H1 (cell line): ENCODE measurements at regions not wholly inside any gene's neighbourhood (a gene's known extent, or its start where the extent isn't known, plus 50 kb on each side); places are given as distances from the start of the nearest gene placed in this dataset.

ENCODE experiments used
- CTCF ChIA-PET: fragments of 300-600 bp; sonication (Branson Sonifier 250); formaldehyde crosslinking; loops from one replicate; lab custom pipeline; 2021; ENCODE audit not compliant: partially characterized antibody; lab: Charles Lee
- POLR2A ChIA-PET: fragments of 300-600 bp; sonication (Branson Sonifier 250); formaldehyde crosslinking; loops from one replicate; lab custom pipeline; 2021; ENCODE audit warnings: inconsistent platforms; ENCODE audit not compliant: partially characterized antibody; lab: Charles Lee
- DNase-seq, 2 experiments: peaks; one replicate each; pipeline versions ENCODE4 v3.0.0 to v3.0.0-alpha.2; 2010 to 2022; ENCODE audit warnings: low spot score in 2 of 2, low read depth in 1 of 2, mixed read lengths in 1 of 2
- FAIRE-seq: peaks from 2 replicates; lab custom pipeline; 2011; peaks lifted over from hg19 to GRCh38; lab: Jason Lieb, UNC
- H2AFZ ChIP-seq: 2 replicates; pipeline ENCODE4 v1.8.1; 2012; ENCODE audit warnings: low read length, inconsistent platforms
- H2AK5ac ChIP-seq: 2 replicates; pipeline ENCODE4 v1.6.1; 2013; ENCODE audit warnings: low read depth, low read length
- H2BK120ac ChIP-seq: replicated peaks from 2 replicates; pipeline ENCODE3; 2013; ENCODE audit warnings: low read depth, low read length, inconsistent platforms
- H2BK12ac ChIP-seq: 2 replicates; pipeline ENCODE4 v1.6.1; 2013; ENCODE audit warnings: low read depth, low read length
- H2BK15ac ChIP-seq: 2 replicates; pipeline ENCODE4 v1.6.1; 2013; ENCODE audit warnings: low read length
- H2BK20ac ChIP-seq: 2 replicates; pipeline ENCODE4 v1.6.1; 2013; ENCODE audit warnings: low read length
- H2BK5ac ChIP-seq: 2 replicates; pipeline ENCODE4 v1.6.1; 2013; ENCODE audit warnings: low read depth, low read length
- H3K14ac ChIP-seq: 2 replicates; pipeline ENCODE4 v1.6.1; 2013; ENCODE audit warnings: inconsistent platforms; ENCODE audit not compliant: insufficient read length
- H3K18ac ChIP-seq: 2 replicates; pipeline ENCODE4 v1.6.1; 2013; ENCODE audit warnings: low read length; ENCODE audit errors: extremely low read depth
- H3K23ac ChIP-seq: 2 replicates; pipeline ENCODE4 v1.6.1; 2013; ENCODE audit warnings: inconsistent platforms; ENCODE audit not compliant: insufficient read length
- H3K23me2 ChIP-seq: 2 replicates; pipeline ENCODE4 v1.6.1; 2013; ENCODE audit warnings: low read depth, low read length
- H3K27ac ChIP-seq: 2 replicates; pipeline ENCODE4 v1.6.1; 2011; ENCODE audit warnings: low read depth, low read length, inconsistent platforms
- H3K27me3 ChIP-seq, 4 experiments: replicated peaks in 1 of 4; 1 replicate in 1 of 4; 2 replicates in 3 of 4; pipeline versions ENCODE4 v1.6.1 to v1.8.1; 2011 to 2013; ENCODE audit warnings: low read length in 3 of 4, mild to moderate bottlenecking in 3 of 4, inconsistent platforms in 2 of 4, mixed read lengths in 2 of 4, moderate library complexity in 1 of 4; ENCODE audit not compliant: control insufficient read depth in 3 of 4, insufficient read depth in 3 of 4; ENCODE audit errors: extremely low read depth in 1 of 4
- H3K36me3 ChIP-seq, 4 experiments: 2 replicates each; pipeline versions ENCODE4 v1.6.1 to v1.8.1; 2011 to 2013; ENCODE audit warnings: mild to moderate bottlenecking in 4 of 4, low read length in 3 of 4, moderate library complexity in 2 of 4, control low read depth in 1 of 4, inconsistent platforms in 1 of 4; ENCODE audit not compliant: insufficient read depth in 4 of 4, control insufficient read depth in 2 of 4
- H3K4ac ChIP-seq: replicated peaks from 2 replicates; pipeline ENCODE3; 2013; ENCODE audit warnings: low read length, low read depth, mixed read lengths, inconsistent platforms; ENCODE audit not compliant: insufficient read length
- H3K4me1 ChIP-seq, 4 experiments: replicated peaks in 1 of 4; 1 replicate in 1 of 4; 2 replicates in 3 of 4; pipeline versions ENCODE4 v1.6.1 to v1.8.1; 2011 to 2013; ENCODE audit warnings: low read length in 3 of 4, inconsistent platforms in 2 of 4, mixed read lengths in 1 of 4; ENCODE audit not compliant: insufficient read depth in 4 of 4, control insufficient read depth in 3 of 4
- H3K4me2 ChIP-seq, 2 experiments: 2 replicates each; pipeline versions ENCODE4 v1.6.1 to v1.8.1; 2011 to 2013; ENCODE audit warnings: low read depth in 2 of 2, low read length in 2 of 2, control low read depth in 1 of 2, inconsistent platforms in 1 of 2, mild to moderate bottlenecking in 1 of 2; ENCODE audit not compliant: insufficient read depth in 1 of 2
- H3K4me3 ChIP-seq, 4 experiments: fragments of 200-600, 300-600 bp in 1 of 4; sonication (generic), shearing (Covaris generic), sonication (Bioruptor Twin) in 1 of 4; 2 replicates each; pipeline versions ENCODE4 v1.5.1 to v1.8.1; 2011 to 2016; ENCODE audit warnings: low read length in 4 of 4, low read depth in 3 of 4, control low read depth in 2 of 4, inconsistent platforms in 2 of 4, mild to moderate bottlenecking in 2 of 4, mixed read lengths in 1 of 4, moderate library complexity in 1 of 4; ENCODE audit not compliant: insufficient read depth in 2 of 4; ENCODE audit errors: extremely low read depth in 1 of 4
- H3K56ac ChIP-seq: replicated peaks from 2 replicates; pipeline ENCODE3; 2013; ENCODE audit warnings: low read depth, mild to moderate bottlenecking, mixed read lengths, low read length, inconsistent platforms; ENCODE audit not compliant: insufficient read length
- H3K79me1 ChIP-seq: 2 replicates; pipeline ENCODE4 v1.6.1; 2013; ENCODE audit warnings: low read depth, low read length, control low read depth
- H3K79me2 ChIP-seq, 2 experiments: 2 replicates each; pipeline versions ENCODE4 v1.6.1 to v1.8.1; 2012 to 2013; ENCODE audit warnings: low read length in 2 of 2, mild to moderate bottlenecking in 2 of 2, inconsistent platforms in 1 of 2; ENCODE audit not compliant: insufficient read depth in 2 of 2, control insufficient read depth in 1 of 2
- H3K9ac ChIP-seq, 4 experiments: replicated peaks in 1 of 4; 1 replicate in 1 of 4; 2 replicates in 3 of 4; pipeline versions ENCODE4 v1.6.1 to v1.8.1; 2011 to 2013; ENCODE audit warnings: low read depth in 3 of 4, low read length in 3 of 4, control low read depth in 2 of 4, mild to moderate bottlenecking in 2 of 4, moderate library complexity in 2 of 4, inconsistent platforms in 1 of 4; ENCODE audit errors: extremely low read depth in 1 of 4
- H3K9me3 ChIP-seq, 2 experiments: 2 replicates each; pipeline versions ENCODE4 v1.6.1 to v1.8.1; 2012 to 2013; ENCODE audit warnings: mild to moderate bottlenecking in 2 of 2, moderate library complexity in 2 of 2, control low read depth in 1 of 2, inconsistent platforms in 1 of 2, low read depth in 1 of 2, low read length in 1 of 2, mixed read lengths in 1 of 2; ENCODE audit not compliant: insufficient read depth in 2 of 2
- H4K20me1 ChIP-seq, 2 experiments: replicated peaks in 1 of 2; 2 replicates each; pipeline versions ENCODE3 to v1.8.1; 2011 to 2013; ENCODE audit warnings: inconsistent platforms in 2 of 2, low read length in 2 of 2, mild to moderate bottlenecking in 1 of 2; ENCODE audit not compliant: insufficient read depth in 2 of 2, control insufficient read depth in 1 of 2
- H4K5ac ChIP-seq: 2 replicates; pipeline ENCODE4 v1.6.1; 2013; ENCODE audit warnings: low read length, low read depth, mixed read lengths, inconsistent platforms; ENCODE audit not compliant: insufficient read length
- H4K8ac ChIP-seq: 2 replicates; pipeline ENCODE4 v1.8.0; 2013; ENCODE audit warnings: mild to moderate bottlenecking, moderate library complexity, low read length, inconsistent platforms; ENCODE audit not compliant: insufficient read depth; ENCODE audit errors: extremely low read depth
- H4K91ac ChIP-seq: replicated peaks from 2 replicates; pipeline ENCODE3; 2013; ENCODE audit warnings: low read length, mixed read lengths, inconsistent platforms; ENCODE audit not compliant: insufficient read length
- HDAC6 ChIP-seq: IDR thresholded peaks from one replicate; pipeline ENCODE4 v1.7.1; 2012; ENCODE audit warnings: low read depth, mild to moderate bottlenecking, inconsistent platforms, low read length, moderate library complexity
- KDM1A ChIP-seq: fragments of 200-600, 300-600 bp; sonication (generic); IDR thresholded peaks from 2 replicates; pipeline ENCODE4 v1.7.1; 2016; ENCODE audit warnings: mild to moderate bottlenecking, low read length, borderline replicate concordance
- MAX ChIP-seq: IDR thresholded peaks from 2 replicates; pipeline ENCODE4 v1.6.1; 2012; ENCODE audit warnings: inconsistent platforms
- POU5F1 ChIP-seq: IDR thresholded peaks from 2 replicates; pipeline ENCODE4 v1.6.1; 2011; ENCODE audit warnings: low read depth, mild to moderate bottlenecking, low read length, moderate library complexity
- SIN3A ChIP-seq, 2 experiments: IDR thresholded peaks in 1 of 2; conservative IDR thresholded peaks in 1 of 2; 2 replicates each; pipeline ENCODE4 v1.6.1; 2011 to 2012; ENCODE audit warnings: low read length in 2 of 2, improper control_type of control experiment in 1 of 2, low read depth in 1 of 2, mild to moderate bottlenecking in 1 of 2
- SRF ChIP-seq: IDR thresholded peaks from 2 replicates; pipeline ENCODE4 v1.6.1; 2011; ENCODE audit warnings: mild to moderate bottlenecking, low read depth, low read length, moderate library complexity
- SUZ12 ChIP-seq: fragments of 200-600 bp; sonication (generic); IDR thresholded peaks from 2 replicates; pipeline ENCODE4 v1.6.1; 2012; ENCODE audit warnings: mild to moderate bottlenecking, inconsistent platforms, low read length, moderate library complexity, mixed read lengths
- TAF1 ChIP-seq: IDR thresholded peaks from 2 replicates; pipeline ENCODE4 v1.6.1; 2011; ENCODE audit warnings: mild to moderate bottlenecking, low read depth, low read length
- TAF7 ChIP-seq: optimal IDR thresholded peaks from 2 replicates; pipeline ENCODE3; 2011; ENCODE audit warnings: low read depth, mild to moderate bottlenecking, inconsistent platforms, low read length, moderate library complexity, borderline replicate concordance
- WGBS, 2 experiments: shearing (Covaris generic) in 1 of 2; methylation state at CpG; one replicate each; pipeline versions ENCODE4 v1.1.6 to v1.1.7; 2013 to 2015; ENCODE audit warnings: low lambda C conversion rate in 2 of 2, mixed read lengths in 2 of 2, inconsistent platforms in 1 of 2, low coverage in 1 of 2, missing lambda C conversion rate in 1 of 2; ENCODE audit not compliant: insufficient replicate concordance in 2 of 2, insufficient coverage in 1 of 2, insufficient read length in 1 of 2; ENCODE audit errors: extremely low coverage in 1 of 2, missing lambda C conversion rate in 1 of 2; 5-methylcytosine and 5-hydroxymethylcytosine counted together

GRCh38 chrY:7963393-7963792 lies 1051.8 kb upstream of the AMELY start (continued):
- TF ChIP-seq SRF = no peak
- TF ChIP-seq, all 59 proteins: peak for 0

GRCh38 chrY:7962350-7962749 lies 1050.8 kb upstream of the AMELY start:
- Histone ChIP-seq H3K36me3 (no peaks in the 10 kb centered on the region), H3K56ac (no peak overlapping the region), H3K4me1 (no peaks in the 10 kb centered on the region), H3K27ac (no peak overlapping the region), H4K20me1 (no peaks in the 10 kb centered on the region), H2BK20ac (no peak overlapping the region), H3K4me3 (no peak overlapping the region), H2AFZ (no peak overlapping the region), H2AK5ac (no peak overlapping the region), H3K23me2 (no peaks in the 10 kb centered on the region), H3K9me3 (peaks cover 10 to 48% of the 10 kb centered on the region in 2 experiments; a peak in 3 of 4 replicates), H3K4me2 (no peak overlapping the region), H3K79me2 (no peaks in the 10 kb centered on the region), H4K91ac (no peak overlapping the region), H4K8ac (no peak overlapping the region), H3K9ac (no peak overlapping the region), H3K14ac (no peak overlapping the region), H2BK12ac (no peak overlapping the region), H2BK5ac (no peak overlapping the region), H2BK120ac (no peak overlapping the region), H3K4ac (no peak overlapping the region), H3K18ac (no peak overlapping the region), H3K27me3 (no peaks in the 10 kb centered on the region), H3K23ac (no peak overlapping the region), H2BK15ac (no peak overlapping the region), H3K79me1 (no peaks in the 10 kb centered on the region), H4K5ac (no peak overlapping the region)
- FAIRE-seq (no peak), DNase-seq (no peak)
- POLR2A ChIA-PET = no interaction called here
- CTCF ChIA-PET = no interaction called here
- 100% methylated on average over 1 of the region's 1 CpG; no CpG with 5 or more reads in 1 of the 2 experiments for WGBS, 2 experiments
- TF ChIP-seq KDM1A (no peak), HDAC6 (no peak), MAX (no peak), SRF (no peak), SIN3A (conservative IDR thresholded peaks at IDR 0.05 in 1 of 2, IDR thresholded peaks at IDR 0.05 in 1 of 2; ENCODE audit: low read depth in 1 of 2, low read length in 2 of 2) (no peak), SUZ12 (no peak), TAF1 (no peak), TAF7 (no peak), POU5F1 (no peak)
